NCI-H1105 treated with DMSO at 0.1 percent for 48 hours (cell line): ENCODE measurements at regions not wholly inside any gene's neighbourhood (a gene's known extent, or its start where the extent isn't known, plus 50 kb on each side); places are given as distances from the start of the nearest gene placed in this dataset.
"Not testable (repeated sequence)": the region's sequence is repeated elsewhere in the genome, so short reads cannot be mapped to it uniquely, and the experiment has no call there.

ENCODE experiments used
- DNase-seq: peaks from one replicate; lab custom pipeline; 2025; lab: John Stamatoyannopoulos, UW

GRCh38 chr2:167749016-167749415, 498.4 kb downstream of the STK39 start:
- no peak for DNase-seq

GRCh38 chr2:167748536-167748935, 498.9 kb downstream of the STK39 start:
- no peak for DNase-seq

- no peak for DNase-seq
These were observed 501.7 kb downstream of the STK39 start for GRCh38 chr2:167745667-167746066.

GRCh38 chr2:167739921-167740320, 507.5 kb downstream of the STK39 start:
- not testable (repeated sequence) for DNase-seq

- no peak for DNase-seq
These were observed 513.6 kb downstream of the STK39 start for GRCh38 chr2:167733747-167734146.

GRCh38 chr2:167732326-167732725, 515.1 kb downstream of the STK39 start:
- DNase-seq = no peak

GRCh38 chr2:167729911-167730310, 517.5 kb downstream of the STK39 start:
- no peak for DNase-seq

GRCh38 chr2:167726788-167727187, 520.6 kb downstream of the STK39 start:
- no peak for DNase-seq

- no peak for DNase-seq
These were observed 525.8 kb downstream of the STK39 start for GRCh38 chr2:167721593-167721992.

- DNase-seq = no peak
These were observed 528.0 kb downstream of the STK39 start for GRCh38 chr2:167719410-167719809.

GRCh38 chr2:167718560-167718959, 528.8 kb downstream of the STK39 start:
- no peak for DNase-seq

- DNase-seq = no peak
These were observed 531.5 kb downstream of the STK39 start for GRCh38 chr2:167715932-167716331.

- not testable (repeated sequence) for DNase-seq
These were observed 531.9 kb downstream of the STK39 start for GRCh38 chr2:167715498-167715897.

GRCh38 chr2:167712275-167712674, 535.1 kb downstream of the STK39 start:
- no peak for DNase-seq

- no peak for DNase-seq
These were observed 538.4 kb downstream of the STK39 start for GRCh38 chr2:167708998-167709397.

- no peak for DNase-seq
These were observed 540.6 kb downstream of the STK39 start for GRCh38 chr2:167706800-167707199.

GRCh38 chr2:167703441-167703840, 544.0 kb downstream of the STK39 start:
- no peak for DNase-seq

- DNase-seq = no peak
These were observed 545.2 kb downstream of the STK39 start for GRCh38 chr2:167702227-167702626.

GRCh38 chr2:167701651-167702050, 545.7 kb downstream of the STK39 start:
- no peak for DNase-seq

GRCh38 chr2:167697948-167698347, 549.4 kb downstream of the STK39 start:
- no peak for DNase-seq

GRCh38 chr2:167697194-167697593, 550.2 kb downstream of the STK39 start:
- DNase-seq = no peak

GRCh38 chr2:167692936-167693335, 554.5 kb downstream of the STK39 start:
- no peak for DNase-seq

GRCh38 chr2:167692191-167692590, 555.2 kb downstream of the STK39 start:
- DNase-seq = no peak

GRCh38 chr2:167689444-167689843, 558.0 kb downstream of the STK39 start:
- no peak for DNase-seq

GRCh38 chr2:167686691-167687090, 560.7 kb downstream of the STK39 start:
- no peak for DNase-seq
